GM19043 (cell line): ENCODE measurements at regions not wholly inside any gene's neighbourhood (a gene's known extent, or its start where the extent isn't known, plus 50 kb on each side); places are given as distances from the start of the nearest gene placed in this dataset.

Experiments
- ATAC-seq: cut with Tn5 transposase; IDR thresholded peaks from one replicate; pipeline ENCODE4 v1.9.1; 2021; ENCODE audit warnings: low read depth; ENCODE audit not compliant: unreplicated experiment

DNA sequence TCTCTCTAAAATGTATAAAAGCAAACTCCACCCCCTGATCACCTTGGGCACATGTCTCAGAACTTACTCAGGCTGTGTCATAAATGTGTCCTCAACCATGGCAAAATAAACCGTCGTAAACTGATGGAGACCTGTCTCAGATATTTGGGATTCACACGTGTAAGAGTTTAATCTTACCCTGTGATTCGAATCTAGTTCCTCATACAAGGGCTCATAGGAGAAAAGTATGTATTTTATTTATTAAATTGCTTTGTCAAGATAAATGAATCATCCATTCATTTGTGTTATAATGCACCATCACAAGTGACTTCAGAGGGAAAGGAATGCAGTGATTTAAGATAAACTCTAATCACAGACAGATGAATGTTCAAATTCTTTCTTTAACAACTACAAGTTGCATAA is 712.5 kb upstream of the LRATD1 start:
- no peak for ATAC-seq

DNA sequence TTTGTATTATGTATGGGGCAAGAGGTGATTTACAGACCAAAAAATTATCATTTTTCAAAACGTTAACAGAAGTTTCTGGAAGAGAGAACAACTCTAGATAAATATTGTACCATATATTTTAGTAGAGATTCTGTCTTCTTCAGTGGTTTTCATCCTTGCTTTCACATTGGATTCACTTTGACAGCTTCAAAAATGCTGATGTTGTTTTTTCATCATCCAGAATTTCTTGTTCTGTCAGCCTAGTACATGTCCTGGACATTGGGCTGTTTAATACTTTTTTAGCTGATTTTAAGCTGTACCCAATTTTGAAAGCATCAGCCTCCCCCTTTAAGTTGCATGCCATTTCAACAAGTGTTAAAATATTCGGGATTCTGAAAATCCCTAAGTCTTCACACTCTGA is 711.3 kb upstream of the LRATD1 start:
- no peak for ATAC-seq

DNA sequence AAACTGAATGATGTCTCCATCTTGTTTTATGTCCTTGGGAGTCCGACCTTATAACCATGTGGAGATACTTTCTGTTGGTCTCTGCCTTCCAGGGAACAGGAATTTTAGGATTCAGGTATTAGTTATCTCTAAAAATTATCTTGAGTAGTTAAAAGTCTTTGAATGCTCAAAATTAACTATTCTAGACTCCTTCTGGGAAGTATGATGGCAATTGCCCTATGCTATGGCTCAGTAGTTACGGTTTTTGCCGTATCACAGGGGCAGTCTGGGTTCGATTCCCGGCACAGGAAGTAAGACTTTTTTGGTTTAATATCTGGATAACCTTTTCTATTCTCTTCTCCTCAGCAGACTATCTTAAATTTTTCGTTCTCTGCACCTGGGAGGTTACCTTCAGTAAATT is 708.7 kb upstream of the LRATD1 start:
- no peak for ATAC-seq

GRCh38 chr2:13942111-13942510 is 690.4 kb upstream of the LRATD1 start:
- ATAC-seq: no peak

DNA sequence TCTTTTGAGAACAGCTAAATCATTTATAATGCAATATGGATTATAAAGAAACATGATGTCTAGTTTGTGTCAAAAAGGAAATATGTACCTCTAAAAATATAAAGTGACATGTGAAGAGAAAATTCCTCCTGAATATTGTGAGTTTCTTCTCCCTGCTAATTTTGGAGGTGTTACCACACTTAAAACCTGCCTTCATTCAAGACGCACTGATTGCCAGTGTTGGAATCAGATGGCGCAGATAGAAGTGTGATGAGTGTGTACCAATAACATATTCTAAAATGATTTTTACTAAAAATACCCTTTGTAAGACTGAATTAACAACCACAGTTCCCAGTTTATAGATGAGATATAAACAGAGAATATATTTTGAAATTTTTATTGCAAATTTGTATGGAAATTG is 681.8 kb upstream of the LRATD1 start:
- no peak for ATAC-seq

DNA sequence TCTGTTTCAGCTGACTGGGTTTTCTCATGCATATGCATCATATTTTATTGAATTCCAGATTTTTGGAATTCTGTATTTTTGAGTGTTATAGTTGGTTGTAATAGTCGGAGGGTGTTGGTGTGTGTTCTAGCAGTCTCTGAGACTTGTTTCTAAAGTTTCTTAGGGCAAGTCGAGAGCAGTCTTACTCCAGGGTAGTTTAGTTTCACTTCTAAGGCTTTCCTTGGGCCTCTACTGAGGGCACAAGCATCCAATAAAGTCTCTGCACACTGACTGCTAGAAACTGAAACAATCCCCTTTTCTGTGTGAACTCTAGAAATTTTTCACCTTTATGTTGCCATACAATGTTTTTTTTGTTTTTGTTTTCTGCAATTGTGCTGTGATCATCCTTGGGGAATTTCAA is 663.7 kb upstream of the LRATD1 start:
- no peak for ATAC-seq

- ATAC-seq: no peak
Measured at GRCh38 chr2:13986119-13986720, 646.3 kb upstream of the LRATD1 start.

DNA sequence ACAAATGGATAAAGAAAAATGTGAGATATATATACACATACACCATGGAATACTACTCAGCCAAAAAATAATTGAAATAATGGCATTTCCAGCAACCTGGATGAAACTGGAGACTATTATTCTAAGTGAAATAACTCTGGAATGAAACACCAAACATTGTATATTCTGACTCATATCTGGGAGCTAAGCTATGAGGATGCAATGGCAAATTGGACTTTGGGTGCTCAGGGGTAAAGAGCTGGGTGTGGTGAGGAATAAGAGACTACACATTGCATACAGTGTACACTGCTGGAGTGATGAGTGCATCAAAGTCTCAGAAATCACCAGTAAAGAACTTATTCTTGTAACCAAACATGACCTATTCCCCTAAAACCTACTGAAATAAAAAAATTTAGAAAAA is 636.0 kb upstream of the LRATD1 start:
- no peak for ATAC-seq

GRCh38 chr2:14011190-14011589 is 621.3 kb upstream of the LRATD1 start:
- no peak for ATAC-seq

- no peak for ATAC-seq
Measured at GRCh38 chr2:14015113-14015630, 617.3 kb upstream of the LRATD1 start.

DNA sequence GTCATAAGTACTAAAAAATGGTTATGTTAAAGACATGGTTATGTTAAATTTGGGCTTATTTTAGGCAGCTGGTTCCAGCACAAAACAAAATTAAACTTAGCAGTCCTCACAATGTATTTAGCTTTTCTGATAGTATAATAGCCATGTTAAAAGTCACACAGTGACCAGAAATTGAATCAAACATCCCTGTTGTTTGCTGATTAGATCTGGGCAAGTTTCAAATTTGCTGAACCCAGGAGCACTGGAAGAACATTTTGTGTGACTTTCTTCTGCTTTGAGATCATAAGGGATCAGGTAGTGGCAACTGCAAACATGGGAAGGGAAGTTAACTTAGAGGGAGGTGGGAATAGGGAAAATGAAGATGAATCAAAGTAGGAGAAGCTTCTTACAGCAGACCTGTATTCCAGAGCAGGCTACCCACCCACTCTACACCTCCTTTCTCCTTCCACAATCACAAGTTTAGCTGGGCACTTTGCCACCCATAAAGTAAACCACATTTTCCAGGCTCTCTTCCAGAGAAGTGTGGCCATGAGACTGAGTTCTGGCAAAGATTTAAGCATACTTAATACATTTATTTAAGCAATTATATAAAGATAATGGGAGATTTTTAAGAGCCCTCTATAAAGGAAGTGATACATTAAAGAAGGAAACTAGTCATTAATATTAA is 616.1 kb upstream of the LRATD1 start:
- no peak for ATAC-seq

GRCh38 chr2:14018620-14019019 is 613.9 kb upstream of the LRATD1 start:
- no peak for ATAC-seq

DNA sequence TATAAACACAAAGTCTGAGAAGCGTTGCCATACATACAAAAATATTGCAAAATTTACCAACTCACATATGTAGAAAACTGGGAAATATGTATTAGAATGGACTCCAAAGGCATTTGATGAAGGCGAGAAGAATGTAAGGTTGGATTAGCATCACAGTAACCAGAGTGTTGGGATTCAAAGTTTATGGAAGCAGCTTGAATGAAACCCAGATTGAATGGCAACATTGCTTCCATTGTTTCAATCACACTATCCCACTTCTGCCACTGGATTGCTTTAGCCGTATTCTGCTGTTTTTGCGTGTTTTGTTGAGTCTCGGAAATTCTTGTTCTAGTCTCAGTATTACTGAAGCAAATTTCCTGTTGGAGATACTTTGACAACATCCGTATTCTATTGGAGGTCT is 609.0 kb upstream of the LRATD1 start:
- ATAC-seq: no peak

DNA sequence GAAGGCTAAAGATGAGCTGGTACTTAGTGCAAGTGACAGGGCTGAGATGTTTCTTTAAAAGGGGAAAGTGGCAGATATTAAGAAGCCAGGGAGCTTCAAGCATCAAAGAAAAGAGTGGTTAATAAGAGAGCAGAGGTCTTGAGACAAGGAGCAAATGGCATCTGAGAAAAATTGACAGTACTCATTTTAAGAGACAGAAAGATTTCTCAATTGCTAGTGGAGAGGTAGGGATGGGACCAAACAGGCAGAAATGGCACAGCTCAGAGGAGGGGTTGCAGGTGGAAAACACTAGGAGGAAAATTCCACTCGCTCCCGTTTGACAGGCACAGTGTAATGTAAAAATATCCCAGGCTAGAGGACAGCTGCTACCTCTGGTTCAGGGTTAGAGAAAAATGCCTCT is 593.4 kb upstream of the LRATD1 start:
- ATAC-seq: no peak

DNA sequence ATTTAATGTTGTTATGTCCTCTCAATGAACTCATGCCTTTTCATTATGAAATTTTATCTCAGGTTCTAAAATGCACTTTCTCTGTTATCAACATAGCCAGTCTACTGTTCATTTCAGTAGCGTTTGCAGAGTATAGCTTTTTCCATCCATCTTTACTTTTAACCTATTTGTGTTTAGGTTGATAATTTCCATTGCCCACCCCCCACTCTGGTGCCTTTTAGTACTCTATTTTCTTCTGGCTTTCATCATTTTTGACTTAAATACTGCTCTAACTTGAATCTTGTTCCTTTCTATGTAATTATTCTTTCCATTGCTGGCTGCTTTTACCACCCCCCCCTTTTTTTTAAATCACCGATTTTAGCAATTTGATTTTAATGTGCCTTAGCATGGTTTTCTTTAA is 585.0 kb upstream of the LRATD1 start:
- ATAC-seq: no peak

DNA sequence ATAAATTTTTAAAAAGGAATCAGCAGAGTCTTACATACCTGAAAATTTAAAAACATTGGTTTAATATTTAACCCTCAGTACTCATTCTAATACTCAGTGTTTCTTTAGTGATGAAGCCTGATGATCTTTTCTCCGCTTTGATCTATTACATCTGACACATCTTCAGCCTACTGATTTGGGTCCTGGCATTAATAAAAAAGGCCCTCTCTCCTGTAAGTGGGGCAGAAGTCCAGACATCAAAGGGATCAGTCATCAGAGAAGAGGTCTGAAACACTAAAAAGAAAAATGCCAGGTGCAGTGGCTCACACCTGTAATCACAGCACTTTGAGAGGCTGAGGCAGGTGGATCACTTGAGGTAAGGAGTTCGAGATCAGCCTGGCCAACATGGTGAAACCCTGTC is 581.1 kb upstream of the LRATD1 start:
- ATAC-seq: no peak

DNA sequence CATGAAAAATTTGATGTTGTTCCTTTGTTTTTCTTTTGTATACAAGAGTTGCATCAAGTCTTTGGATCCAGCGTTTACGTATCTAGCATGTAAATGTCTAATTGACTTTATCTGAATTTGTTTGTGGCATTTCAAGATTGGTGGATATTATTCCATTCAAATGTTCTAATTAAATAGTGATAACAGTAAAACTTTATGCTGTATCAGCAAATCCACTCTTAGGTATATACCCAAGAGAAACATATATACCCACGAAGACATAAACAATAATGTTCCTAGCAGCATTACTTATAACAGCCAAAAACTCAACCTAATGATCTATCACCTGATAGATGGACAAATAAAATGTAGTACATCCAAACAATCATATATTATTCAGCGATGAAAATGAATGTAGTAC is 579.4 kb upstream of the LRATD1 start:
- ATAC-seq: no peak

- ATAC-seq: no peak
Measured at GRCh38 chr2:14064346-14064745, 568.2 kb upstream of the LRATD1 start.

- ATAC-seq: no peak
Measured at GRCh38 chr2:14072338-14072737, 560.2 kb upstream of the LRATD1 start.

DNA sequence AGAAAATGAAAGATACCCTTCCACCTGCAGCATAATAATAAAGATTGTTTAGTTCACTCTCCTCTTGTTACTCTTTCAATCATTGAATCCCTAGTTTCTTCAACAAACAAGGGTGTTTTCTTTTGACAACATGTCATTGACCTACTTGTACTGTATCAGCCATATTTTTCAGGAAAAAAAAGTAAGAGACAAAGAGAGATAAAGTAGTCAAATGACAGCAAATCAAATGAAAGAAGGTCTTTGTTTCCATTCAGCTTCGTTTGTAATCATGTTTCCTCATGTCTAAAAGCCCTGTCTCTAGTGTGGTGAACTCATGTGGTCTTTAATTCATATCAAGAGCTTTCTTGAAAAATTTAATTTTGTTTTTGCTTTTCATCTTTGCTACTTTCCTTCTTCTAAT is 557.8 kb upstream of the LRATD1 start:
- ATAC-seq: no peak

GRCh38 chr2:14079576-14079975 is 552.9 kb upstream of the LRATD1 start:
- ATAC-seq: no peak

DNA sequence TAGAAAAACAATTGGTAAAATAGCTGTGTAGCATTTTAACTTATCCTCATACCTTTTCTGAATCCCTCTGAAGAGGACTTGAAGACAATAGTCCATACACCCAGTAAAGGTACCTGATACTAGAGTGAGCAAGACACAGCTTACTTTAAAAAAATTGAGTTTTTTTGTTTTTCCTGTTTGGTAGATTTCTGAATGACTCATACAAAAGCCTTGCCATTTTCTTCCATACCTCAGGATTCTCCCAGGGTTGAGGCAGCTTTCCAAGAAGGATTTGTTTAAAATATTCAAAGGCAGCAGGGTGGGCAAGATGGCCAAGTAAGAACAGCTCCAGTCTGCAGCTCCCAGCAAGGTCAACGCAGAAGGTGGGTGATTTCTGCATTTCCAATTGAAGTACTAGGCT is 551.0 kb upstream of the LRATD1 start:
- no peak for ATAC-seq

DNA sequence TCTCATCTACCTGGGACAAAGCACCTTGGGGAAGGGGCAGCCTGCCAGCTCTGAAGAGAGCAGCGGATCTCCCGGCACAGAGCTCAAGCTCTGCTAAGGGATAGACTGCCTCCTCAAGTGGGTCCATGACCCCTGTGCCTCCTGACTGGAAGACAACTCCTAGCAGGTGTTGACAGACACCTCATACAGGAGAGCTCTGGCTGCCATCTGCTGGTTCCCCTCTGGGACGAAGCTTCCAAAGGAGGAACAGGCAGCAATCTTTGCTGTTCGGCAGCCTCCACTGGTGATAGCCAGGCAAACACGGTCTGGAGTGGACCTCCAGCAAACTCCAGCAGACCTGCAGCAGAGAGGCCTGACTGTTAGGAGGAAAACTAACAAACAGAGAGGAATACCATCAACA is 549.9 kb upstream of the LRATD1 start:
- no peak for ATAC-seq
